HepG2 (cell line): ENCODE measurements at regions not wholly inside any gene's neighbourhood (a gene's known extent, or its start where the extent isn't known, plus 50 kb on each side); places are given as distances from the start of the nearest gene placed in this dataset.
A peak's percentile ranks its signal among the peaks of the same experiment; 100 is the strongest.

Experiments
- ATAC-seq: fragments of 200-7000 bp; cut with Tn5 transposase; 3 replicates; pipeline ENCODE4 v1.9.1; 2020; ENCODE audit warnings: mild to moderate bottlenecking, moderate library complexity
- BruUV-seq: library from RNA; stranded (reverse); fragments of 400-500 nt; replicated peaks from 2 replicates; lab custom pipeline; 2021; lab: Mats Ljungman, UMichigan
- CTCF ChIA-PET: fragments of 300-600 bp; formaldehyde crosslinking; extraction: SDS; loops from one replicate; lab custom pipeline; 2021; ENCODE audit warnings: low total read pairs, inconsistent platforms, low intra/inter-chr PET ratio; lab: Yijun Ruan, JAX
- POLR2A ChIA-PET: fragments of 350-600 bp; sonication (Branson Sonifier 250); formaldehyde crosslinking; loops from one replicate; lab custom pipeline; 2020; ENCODE audit warnings: antibody characterized with exemption, inconsistent platforms; lab: Yijun Ruan, JAX
- DNase-seq: peaks from one replicate; pipeline ENCODE4 v3.0.0-alpha.2; 2015; ENCODE audit warnings: low spot score
- FAIRE-seq: peaks from 3 replicates; lab custom pipeline; 2011; peaks lifted over from hg19 to GRCh38; lab: Jason Lieb, UNC
- H2AFZ ChIP-seq: one replicate; pipeline ENCODE4 v1.6.1; 2011; ENCODE audit warnings: low read length, inconsistent platforms
- H3K27ac ChIP-seq: fragments of 300-600 bp; 3 replicates; pipeline ENCODE4 v1.8.0; 2011; ENCODE audit warnings: mixed run types, mild to moderate bottlenecking, mixed read lengths, low read length, inconsistent platforms; ENCODE audit not compliant: insufficient read depth; ENCODE audit errors: extremely low read length
- H3K27me3 ChIP-seq, 2 experiments: fragments of 200-600 bp in 1 of 2; 2 replicates in 1 of 2; 3 replicates in 1 of 2; pipeline versions ENCODE4 v1.6.0 to v1.8.0; 2011; ENCODE audit warnings: low read length in 2 of 2, mild to moderate bottlenecking in 2 of 2, moderate library complexity in 2 of 2, inconsistent platforms in 1 of 2; ENCODE audit not compliant: insufficient read depth in 2 of 2, control insufficient read depth in 1 of 2
- H3K36me3 ChIP-seq, 2 experiments: fragments of 200-600 bp in 1 of 2; replicated peaks in 1 of 2; 2 replicates in 1 of 2; 3 replicates in 1 of 2; pipeline versions ENCODE4 v1.5.1 to v1.8.0; 2011; ENCODE audit warnings: low read length in 2 of 2, inconsistent platforms in 1 of 2; ENCODE audit not compliant: insufficient read depth in 2 of 2, control insufficient read depth in 1 of 2
- H3K4me1 ChIP-seq: 2 replicates; pipeline ENCODE4 v1.5.1; 2012; ENCODE audit warnings: low read length, inconsistent platforms; ENCODE audit not compliant: insufficient read depth
- H3K4me2 ChIP-seq: 2 replicates; pipeline ENCODE4 v1.6.0; 2011; ENCODE audit warnings: low read depth, low read length, inconsistent platforms
- H3K4me3 ChIP-seq, 3 experiments: fragments of 200-600 bp in 1 of 3; sonication (generic), shearing (Covaris generic) in 1 of 3; replicated peaks in 1 of 3; 2 replicates each; pipeline ENCODE4 v1.5.1; 2011 to 2016; ENCODE audit warnings: low read length in 3 of 3, inconsistent platforms in 2 of 3, low read depth in 2 of 3, mild to moderate bottlenecking in 2 of 3, control low read depth in 1 of 3, mixed read lengths in 1 of 3; ENCODE audit not compliant: insufficient read depth in 1 of 3
- H3K79me2 ChIP-seq: one replicate; pipeline ENCODE4 v1.6.1; 2011; ENCODE audit warnings: low read length, inconsistent platforms; ENCODE audit not compliant: insufficient read depth
- H3K9ac ChIP-seq: 2 replicates; pipeline ENCODE4 v1.6.0; 2011; ENCODE audit warnings: mild to moderate bottlenecking, low read depth, low read length, inconsistent platforms; ENCODE audit not compliant: insufficient read depth
- H3K9me3 ChIP-seq: 2 replicates; pipeline ENCODE4 v1.5.1; 2012; ENCODE audit warnings: mild to moderate bottlenecking, low read length
- H4K20me1 ChIP-seq: 2 replicates; pipeline ENCODE4 v1.6.0; 2011; ENCODE audit warnings: inconsistent platforms, mild to moderate bottlenecking, low read length, moderate library complexity; ENCODE audit not compliant: insufficient read depth
- CTCF ChIP-seq: sonication (generic); formaldehyde crosslinking; IDR thresholded peaks from 2 replicates; pipeline ENCODE4 v1.5.0; 2020; ENCODE audit warnings: mild to moderate bottlenecking, missing genetic modification reagents, moderate library complexity
- HMGA1 ChIP-seq: sonication (generic); formaldehyde crosslinking; conservative IDR thresholded peaks from 2 replicates; pipeline ENCODE4 v1.4.0; 2020; ENCODE audit warnings: missing genetic modification reagents
- KMT2B ChIP-seq: IDR thresholded peaks from 2 replicates; pipeline ENCODE4 v1.6.1; 2016; ENCODE audit warnings: missing genetic modification reagents, missing compliant biosample characterization
- MAFF ChIP-seq: IDR thresholded peaks from 2 replicates; pipeline ENCODE4 v1.6.1; 2011; ENCODE audit warnings: low read depth, low read length, improper control_type of control experiment
- MAFK ChIP-seq, 2 experiments: IDR thresholded peaks in 1 of 2; conservative IDR thresholded peaks in 1 of 2; 2 replicates each; pipeline ENCODE4 v1.6.1; 2011; ENCODE audit warnings: improper control_type of control experiment in 2 of 2, low read length in 2 of 2
- STAG1 ChIP-seq: sonication (generic); formaldehyde crosslinking; IDR thresholded peaks from 2 replicates; pipeline ENCODE4 v1.4.0; 2020; ENCODE audit warnings: missing genetic modification reagents
- THAP8 ChIP-seq: sonication (generic); formaldehyde crosslinking; IDR thresholded peaks from 2 replicates; pipeline ENCODE4 v1.5.1; 2020; ENCODE audit warnings: missing genetic modification reagents, mild to moderate bottlenecking, borderline replicate concordance
- TP53 ChIP-seq: sonication (generic); formaldehyde crosslinking; conservative IDR thresholded peaks from 2 replicates; pipeline ENCODE4 v1.4.0; 2020; ENCODE audit warnings: missing genetic modification reagents
- WGBS: methylation state at CpG from one replicate; pipeline ENCODE4 v1.1.6; 2017; ENCODE audit warnings: low lambda C conversion rate; 5-methylcytosine and 5-hydroxymethylcytosine counted together
- in situ Hi-C: cut with HindIII; loops from 2 replicates; pipeline ENCODE4 v1.10.0; 2017; ENCODE audit warnings: low pct_unique_long_range_greater_than_20kb; ENCODE audit not compliant: extremely low pct_ligation_motif_present
- intact Hi-C: fragments of 100-400 bp; cut with micrococcal nuclease; formaldehyde crosslinking; loops from one replicate; pipeline ENCODE4 v1.10.0; 2022; ENCODE audit not compliant: unreplicated experiment

- Histone ChIP-seq H3K4me2 (no peak overlapping the region), H3K27ac (no peak overlapping the region), H4K20me1 (no peaks in the 10 kb centered on the region), H3K9ac (no peak overlapping the region), H3K4me3 (no peak overlapping the region), H3K4me1 (no peaks in the 10 kb centered on the region), H3K36me3 (no peaks in the 10 kb centered on the region), H3K9me3 (no peaks in the 10 kb centered on the region), H2AFZ (no peak overlapping the region)
- ATAC-seq (no peak), DNase-seq (no peak)
- CTCF ChIA-PET: interaction anchor here (0.7 kb wide), 1 partner anchor 190 kb away, joined by 3 read pairs; no protein-coding TSS in a partner anchor
- intact Hi-C loops: loop anchor here (1.0 kb wide), 1 partner anchor 189 kb away; no protein-coding TSS in a partner anchor
- POLR2A ChIA-PET: no interaction called here
- TF ChIP-seq MAFF (peak; percentile 89), MAFK (conservative IDR thresholded peaks at IDR 0.05 in 1 of 2, IDR thresholded peaks at IDR 0.05 in 1 of 2; ENCODE audit: low read length in 2 of 2) (peak; percentile 83 to 94), TP53 (no peak), KMT2B (CRISPR knock-in tag) (no peak)
- TF ChIP-seq, all 625 proteins: peak for 2
- no peak for FAIRE-seq
- BruUV-seq: no TSS peak
- in situ Hi-C loops: no loop called here
- Histone ChIP-seq H3K79me2 (no peaks in the 10 kb centered on the region), H3K27me3 (no peaks in the 10 kb centered on the region)
Observed at GRCh38 chr18:66749481-66750035, 145.7 kb upstream of the CDH19 start.

GRCh38 chr18:66749030-66749429, 145.1 kb upstream of the CDH19 start:
- POLR2A ChIA-PET: no interaction called here
- DNase-seq: peak; percentile 1
- intact Hi-C loops: loop anchor here (1.0 kb wide), 1 partner anchor 189 kb away; no protein-coding TSS in a partner anchor

More at GRCh38 chr18:66749030-66749429, 145.1 kb upstream of the CDH19 start:
- no peaks in the 10 kb centered on the region for H3K4me1 ChIP-seq
- H3K4me3 ChIP-seq: no peak overlapping the region
- CTCF ChIA-PET: interaction anchor here (0.7 kb wide), 1 partner anchor 189 kb away, joined by 3 read pairs; no protein-coding TSS in a partner anchor
- in situ Hi-C loops: no loop called here
- no peaks in the 10 kb centered on the region for H3K79me2 ChIP-seq
- no peaks in the 10 kb centered on the region for H3K36me3 ChIP-seq
- WGBS: 2% methylated on average over 2 of the region's 2 CpGs
- H4K20me1 ChIP-seq: no peaks in the 10 kb centered on the region
- H2AFZ ChIP-seq: no peak overlapping the region
- TF ChIP-seq CTCF (CRISPR knock-in tag) (peak; percentile 54), HMGA1 (CRISPR knock-in tag) (no peak), THAP8 (no peak), STAG1 (peak; percentile 64)
- no peak overlapping the region for H3K4me2 ChIP-seq
- no peak overlapping the region for H3K27ac ChIP-seq
- peak; percentile 21 for FAIRE-seq
- no peak overlapping the region for H3K9ac ChIP-seq
- no TSS peak for BruUV-seq
- H3K27me3 ChIP-seq: no peaks in the 10 kb centered on the region
- no peaks in the 10 kb centered on the region for H3K9me3 ChIP-seq
- peak; percentile 77 for ATAC-seq
